Activated B cell treated with CpG ODN at 0.5 μM for 24 hours (primary cell): ENCODE measurements at regions not wholly inside any gene's neighbourhood (a gene's known extent, or its start where the extent isn't known, plus 50 kb on each side); places are given as distances from the start of the nearest gene placed in this dataset.
A peak's percentile ranks its signal among the peaks of the same experiment; 100 is the strongest.

Experiments
- ATAC-seq: fragments of 200-7000 bp; cut with Tn5 transposase; one replicate; pipeline ENCODE4 v1.10.0; 2021; ENCODE audit warnings: low read depth, mild to moderate bottlenecking, moderate library complexity
- CTCF ChIA-PET: fragments of 350-600 bp; sonication (Branson Sonifier 250); formaldehyde crosslinking; loops from one replicate; lab custom pipeline; 2021; ENCODE audit warnings: antibody characterized with exemption; lab: Charles Lee
- POLR2A ChIA-PET: fragments of 350-600 bp; sonication (Branson Sonifier 250); formaldehyde crosslinking; loops from one replicate; lab custom pipeline; 2021; ENCODE audit warnings: antibody characterized with exemption; lab: Charles Lee
- DNase-seq: peaks from one replicate; pipeline ENCODE4 v3.0.0; 2022
- H3K27ac Mint-ChIP-seq: one replicate; pipeline ENCODE4 v1.8.0; 2020; ENCODE audit warnings: mixed read lengths
- H3K27me3 Mint-ChIP-seq: one replicate; pipeline ENCODE4 v1.8.0; 2021; ENCODE audit warnings: mixed read lengths
- H3K36me3 Mint-ChIP-seq: one replicate; pipeline ENCODE4 v1.8.0; 2021; ENCODE audit warnings: low read depth, mixed read lengths
- H3K4me1 Mint-ChIP-seq: one replicate; pipeline ENCODE4 v1.8.0; 2021; ENCODE audit warnings: mixed read lengths
- H3K4me3 Mint-ChIP-seq: one replicate; pipeline ENCODE4 v1.8.0; 2020; ENCODE audit warnings: mild to moderate bottlenecking, mixed read lengths
- H3K9me3 Mint-ChIP-seq: one replicate; pipeline ENCODE4 v1.8.0; 2020; ENCODE audit warnings: mixed read lengths
- intact Hi-C: fragments of 100-400 bp; cut with micrococcal nuclease; formaldehyde crosslinking; loops from one replicate; pipeline ENCODE4 v1.15.1; 2024
- TF ChIP-seq, protein P1 (sequence below): fragments of 200-600 bp; IDR thresholded peaks from one replicate; pipeline ENCODE4 v1.8.0; 2022; ENCODE audit warnings: antibody characterized with exemption, mild to moderate bottlenecking

DNA sequence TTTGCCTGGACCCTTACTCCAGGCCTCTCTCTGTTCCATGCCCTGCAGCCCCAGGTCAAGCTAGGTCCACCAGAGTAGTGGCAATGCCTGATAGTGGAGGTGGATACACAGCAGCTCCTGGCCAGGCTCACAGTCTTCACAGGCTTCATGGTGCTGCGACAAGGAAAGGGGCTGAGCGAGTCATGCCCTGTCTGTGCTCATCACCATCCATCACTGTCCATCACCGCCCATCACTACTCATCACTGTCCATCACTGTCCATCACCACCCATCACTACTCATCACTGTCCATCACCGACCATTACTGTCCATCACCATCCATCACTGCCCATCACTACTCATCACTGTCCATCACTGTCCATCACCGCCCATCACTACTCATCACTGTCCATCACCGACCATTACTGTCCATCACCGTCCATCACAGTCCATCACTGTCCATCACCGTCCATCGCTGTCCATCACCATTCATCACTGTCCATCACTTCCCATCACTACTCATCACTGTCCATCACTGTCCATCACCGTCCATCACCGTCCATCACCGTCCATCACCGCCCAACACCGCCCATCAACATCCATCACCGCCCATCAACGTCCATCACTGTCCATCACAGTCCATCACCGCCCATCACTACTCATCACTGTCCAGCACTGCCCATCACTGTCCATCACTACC, 57.1 kb upstream of the OTOS start:
- Mint-ChIP-seq H3K27me3 (peaks cover 5% of the 10 kb centered on the region), H3K4me1 (no peaks in the 10 kb centered on the region), H3K4me3 (no peak overlapping the region), H3K9me3 (no peaks in the 10 kb centered on the region), H3K36me3 (no peaks in the 10 kb centered on the region), H3K27ac (no peak overlapping the region)
- intact Hi-C loops: no loop called here
- TF ChIP-seq, protein P1, sequence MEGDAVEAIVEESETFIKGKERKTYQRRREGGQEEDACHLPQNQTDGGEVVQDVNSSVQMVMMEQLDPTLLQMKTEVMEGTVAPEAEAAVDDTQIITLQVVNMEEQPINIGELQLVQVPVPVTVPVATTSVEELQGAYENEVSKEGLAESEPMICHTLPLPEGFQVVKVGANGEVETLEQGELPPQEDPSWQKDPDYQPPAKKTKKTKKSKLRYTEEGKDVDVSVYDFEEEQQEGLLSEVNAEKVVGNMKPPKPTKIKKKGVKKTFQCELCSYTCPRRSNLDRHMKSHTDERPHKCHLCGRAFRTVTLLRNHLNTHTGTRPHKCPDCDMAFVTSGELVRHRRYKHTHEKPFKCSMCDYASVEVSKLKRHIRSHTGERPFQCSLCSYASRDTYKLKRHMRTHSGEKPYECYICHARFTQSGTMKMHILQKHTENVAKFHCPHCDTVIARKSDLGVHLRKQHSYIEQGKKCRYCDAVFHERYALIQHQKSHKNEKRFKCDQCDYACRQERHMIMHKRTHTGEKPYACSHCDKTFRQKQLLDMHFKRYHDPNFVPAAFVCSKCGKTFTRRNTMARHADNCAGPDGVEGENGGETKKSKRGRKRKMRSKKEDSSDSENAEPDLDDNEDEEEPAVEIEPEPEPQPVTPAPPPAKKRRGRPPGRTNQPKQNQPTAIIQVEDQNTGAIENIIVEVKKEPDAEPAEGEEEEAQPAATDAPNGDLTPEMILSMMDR: no peak
- CTCF ChIA-PET: no interaction called here
- POLR2A ChIA-PET: no interaction called here
- no peak for ATAC-seq
- peak; percentile 7 for DNase-seq

DNA sequence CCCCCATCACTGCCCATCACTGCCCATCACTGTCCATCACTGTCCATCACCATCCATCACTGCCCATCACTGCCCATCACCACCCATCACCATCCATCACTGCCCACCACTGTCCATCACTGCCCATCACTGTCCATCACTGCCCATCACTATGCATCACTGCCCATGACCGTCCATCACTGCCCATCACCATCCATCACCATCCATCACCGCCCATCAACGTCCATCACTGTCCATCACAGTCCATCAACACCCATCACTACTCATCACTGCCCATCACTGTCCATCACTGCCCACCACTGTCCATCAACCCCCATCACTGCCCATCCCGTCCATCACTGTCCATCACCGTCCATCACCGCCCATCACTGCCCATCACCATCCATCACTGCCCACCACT, 57.8 kb upstream of the OTOS start:
- ChIA-PET CTCF (no interaction called here), POLR2A (no interaction called here)
- intact Hi-C loops: no loop called here

DNA sequence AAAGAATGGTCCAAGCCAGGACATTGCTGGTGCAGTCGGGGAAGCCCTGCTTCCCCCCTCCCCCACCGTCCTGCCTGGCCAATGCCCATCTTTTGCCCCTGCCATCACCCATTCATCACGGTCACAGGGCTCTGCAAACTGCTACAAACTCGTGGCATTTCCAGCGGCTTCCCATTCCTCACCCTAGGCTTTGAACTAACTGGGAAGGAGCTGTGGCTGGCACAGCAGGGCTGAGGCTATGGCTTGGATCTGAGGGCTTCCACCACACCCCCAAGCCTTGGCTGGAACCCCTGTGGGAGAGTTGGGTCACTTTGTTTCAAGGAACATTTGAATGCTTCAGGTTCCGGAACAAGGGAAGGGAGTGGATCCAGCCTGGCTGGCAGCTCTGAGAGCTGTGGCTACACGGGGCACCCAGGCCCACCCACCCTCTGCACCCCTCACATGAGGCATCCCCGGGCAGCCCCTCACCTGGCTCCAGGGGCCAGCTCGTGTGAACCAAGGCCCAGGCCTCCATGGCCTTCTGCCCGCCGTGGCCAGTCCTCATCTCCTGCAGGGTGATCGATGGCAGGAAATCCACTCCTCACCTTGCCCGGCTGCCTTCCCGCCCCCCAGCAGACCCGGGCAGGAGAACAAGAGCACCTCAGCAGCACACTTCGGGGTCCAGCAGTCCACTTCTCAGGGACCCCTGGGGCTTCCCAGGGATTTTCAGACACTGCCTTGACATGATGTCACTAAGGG, 58.8 kb upstream of the OTOS start:
- ChIA-PET POLR2A (no interaction called here), CTCF (no interaction called here)
- DNase-seq (peak; percentile 7), ATAC-seq (no peak)
- intact Hi-C loops: no loop called here
- TF ChIP-seq, protein P1: no peak
- H3K4me3 Mint-ChIP-seq: no peak overlapping the region
- no peaks in the 10 kb centered on the region for H3K36me3 Mint-ChIP-seq
- H3K9me3 Mint-ChIP-seq: no peaks in the 10 kb centered on the region
- no peak overlapping the region for H3K27ac Mint-ChIP-seq
- peaks cover 13% of the 10 kb centered on the region for H3K27me3 Mint-ChIP-seq
- H3K4me1 Mint-ChIP-seq: no peaks in the 10 kb centered on the region

More for the DNA sequence above, 57.8 kb upstream of the OTOS start:
- Mint-ChIP-seq H3K4me3 (no peak overlapping the region), H3K4me1 (no peaks in the 10 kb centered on the region), H3K9me3 (no peaks in the 10 kb centered on the region), H3K27ac (no peak overlapping the region), H3K27me3 (peaks cover 9% of the 10 kb centered on the region), H3K36me3 (no peaks in the 10 kb centered on the region)
- DNase-seq (no peak), ATAC-seq (no peak)
- TF ChIP-seq, protein P1: no peak

DNA sequence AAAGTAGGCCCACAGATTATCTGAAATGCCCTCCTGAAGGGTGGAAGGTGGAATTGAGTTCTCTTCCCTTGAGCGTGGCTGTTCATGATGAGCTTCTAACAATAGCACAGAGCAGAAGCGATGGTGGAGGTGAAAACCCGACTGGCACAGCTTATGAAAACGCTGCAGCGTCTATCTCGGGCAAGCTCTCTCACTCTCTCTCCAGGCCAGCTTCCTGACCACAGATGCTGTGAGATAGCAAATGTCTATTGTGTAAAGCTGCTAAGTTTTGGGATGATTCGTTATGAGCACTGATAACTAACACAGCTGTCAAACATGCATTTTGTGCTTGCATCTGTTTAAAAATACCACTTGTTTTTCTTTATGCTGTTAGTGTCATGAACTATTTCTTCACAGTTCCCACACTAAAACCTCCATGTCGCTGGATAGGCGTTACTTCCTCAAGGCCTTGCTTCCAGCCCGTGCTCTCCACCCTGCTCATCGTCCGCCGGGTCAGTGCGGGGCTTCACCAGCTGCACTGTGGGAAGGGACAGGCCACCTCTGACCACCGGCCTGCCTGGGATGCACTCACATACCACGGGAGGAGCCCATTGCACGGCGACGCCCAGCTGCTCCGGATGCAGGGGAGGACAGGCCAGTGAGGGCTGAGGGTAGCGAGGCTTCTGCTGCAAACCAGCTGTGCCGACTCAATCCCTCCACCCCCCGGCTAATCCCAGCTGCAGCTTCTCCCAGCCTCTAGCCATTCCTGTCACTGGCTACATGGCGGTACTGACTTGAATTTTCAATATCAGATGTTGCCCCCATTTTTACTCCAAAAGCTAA, 60.0 kb upstream of the OTOS start:
- TF ChIP-seq, protein P1: no peak
- Mint-ChIP-seq H3K9me3 (no peaks in the 10 kb centered on the region), H3K27ac (no peak overlapping the region), H3K27me3 (peaks cover 17% of the 10 kb centered on the region), H3K36me3 (no peaks in the 10 kb centered on the region), H3K4me1 (no peaks in the 10 kb centered on the region), H3K4me3 (no peak overlapping the region)
- peak; percentile 10 for DNase-seq
- POLR2A ChIA-PET: no interaction called here
- ATAC-seq: no peak
- intact Hi-C loops: no loop called here
- CTCF ChIA-PET: no interaction called here

DNA sequence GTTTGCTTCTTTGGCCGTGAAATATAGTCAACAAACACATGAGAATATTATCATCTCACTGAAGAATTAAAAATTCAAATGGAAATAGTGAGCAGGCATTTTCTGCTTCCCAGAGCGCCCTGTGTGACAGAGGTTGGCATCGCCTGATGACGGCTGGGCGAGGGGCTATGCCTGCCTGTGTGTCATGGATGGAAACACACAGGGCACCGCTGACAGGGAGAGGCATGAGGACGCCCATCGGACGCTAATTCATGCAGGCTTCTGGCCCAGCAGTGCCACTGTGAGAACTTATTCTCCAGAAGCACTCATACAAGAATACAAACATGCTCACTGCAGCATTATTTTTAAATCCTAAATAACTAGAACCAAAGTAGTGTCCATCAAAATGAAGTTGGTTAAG, 61.4 kb upstream of the OTOS start:
- no peaks in the 10 kb centered on the region for H3K36me3 Mint-ChIP-seq
- DNase-seq: no peak
- H3K27me3 Mint-ChIP-seq: peaks cover 13% of the 10 kb centered on the region
- H3K4me3 Mint-ChIP-seq: no peak overlapping the region
- ATAC-seq: no peak
- TF ChIP-seq, protein P1: no peak
- ChIA-PET POLR2A (no interaction called here), CTCF (no interaction called here)
- no peak overlapping the region for H3K27ac Mint-ChIP-seq
- intact Hi-C loops: no loop called here
- H3K9me3 Mint-ChIP-seq: peaks cover 3% of the 10 kb centered on the region
- H3K4me1 Mint-ChIP-seq: no peaks in the 10 kb centered on the region
